ENCODE measurements at regions not wholly inside any gene's neighbourhood (a gene's known extent, or its start where the extent isn't known, plus 50 kb on each side); places are given as distances from the start of the nearest gene placed in this dataset.

- DNase-seq (ENCODE audit: low spot score): no peak
- no peak for TF ChIP-seq CTCF (IDR thresholded peaks at IDR 0.05; ENCODE audit: extremely low read depth, missing control alignments)
Observed at GRCh38 chr6:108795122-108795521, 53.1 kb upstream of the ARMC2 start.

DNA sequence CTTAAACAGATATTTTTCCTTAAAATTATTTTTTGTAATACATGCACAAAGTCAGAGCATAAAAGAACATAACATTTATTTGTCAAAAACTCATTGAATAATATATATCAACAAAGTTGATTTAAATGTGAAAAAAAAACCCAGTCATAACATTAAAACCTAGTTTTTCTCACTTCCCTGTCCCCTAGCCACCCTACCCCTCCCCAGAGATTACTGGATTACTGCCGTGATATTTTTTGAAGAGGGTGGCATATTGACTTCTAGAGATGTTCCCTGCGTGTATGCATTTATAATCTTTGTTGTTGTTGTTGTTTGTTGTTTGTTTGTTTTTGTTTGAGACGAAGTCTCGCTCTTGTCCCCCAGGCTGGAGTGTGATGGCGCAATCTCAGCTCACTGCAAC is 52.4 kb upstream of the ARMC2 start:
- DNase-seq (ENCODE audit: low spot score): no peak
- no peak for TF ChIP-seq CTCF (IDR thresholded peaks at IDR 0.05; ENCODE audit: extremely low read depth, missing control alignments)

DNA sequence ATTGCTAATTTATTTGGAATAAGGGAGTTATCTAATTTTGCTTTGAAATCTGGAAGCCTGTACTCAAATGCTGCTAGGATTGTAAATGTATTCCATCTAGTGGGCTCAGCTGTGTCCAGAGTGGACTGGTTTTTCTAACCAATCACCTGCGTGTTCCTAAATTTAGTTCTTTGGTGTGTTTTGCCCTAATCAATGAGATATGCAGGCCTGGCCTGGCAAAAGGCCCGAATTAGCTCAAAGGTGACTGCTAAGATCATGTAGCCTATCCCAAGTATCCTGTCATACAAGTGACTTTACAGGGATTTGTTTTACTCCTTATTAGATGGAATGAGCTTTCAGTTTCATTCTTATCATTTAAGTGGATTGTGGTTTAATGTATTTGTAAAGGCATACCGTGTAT is 51.3 kb upstream of the ARMC2 start:
- TF ChIP-seq CTCF (IDR thresholded peaks at IDR 0.05; ENCODE audit: extremely low read depth, missing control alignments): no peak
- DNase-seq (ENCODE audit: low spot score): no peak

DNA sequence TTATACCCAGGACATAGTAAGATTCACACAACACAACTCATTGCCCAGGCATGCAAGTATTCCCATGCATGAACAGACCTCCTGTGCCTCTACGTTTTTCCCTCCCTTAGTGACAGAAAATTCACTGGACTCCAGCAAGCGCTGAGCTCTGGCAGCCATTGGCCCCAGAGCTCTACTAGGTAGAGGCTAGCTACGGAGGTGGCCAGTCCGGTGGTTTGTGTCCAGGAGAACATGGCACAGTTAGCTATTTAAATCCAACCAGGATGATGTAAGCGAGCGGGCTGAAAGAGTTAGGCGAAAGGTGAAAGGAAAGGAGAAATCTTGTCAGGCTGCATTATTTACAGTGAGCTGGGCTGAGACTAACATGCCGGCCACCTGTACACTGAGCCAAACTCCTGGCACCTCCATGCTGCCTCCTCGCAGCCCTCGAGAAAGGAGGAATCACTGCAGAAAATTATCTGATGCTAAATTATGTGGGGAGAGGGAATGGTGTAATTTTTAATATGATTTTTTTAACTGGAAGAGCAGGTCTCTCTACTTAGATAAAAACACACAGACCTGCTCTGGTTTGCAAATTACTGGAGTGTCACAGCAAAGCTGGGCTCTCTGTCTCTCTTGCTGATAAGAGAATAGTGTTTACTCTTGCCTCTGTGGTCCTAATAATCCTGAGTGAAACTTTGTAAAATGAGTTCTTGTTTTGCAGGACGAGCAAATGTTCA is 50.1 kb upstream of the ARMC2 start:
- no peak for TF ChIP-seq CTCF (IDR thresholded peaks at IDR 0.05; ENCODE audit: extremely low read depth, missing control alignments)
- DNase-seq (ENCODE audit: low spot score): no peak
